Dermis microvascular lymphatic vessel endothelial cell (primary cell): ENCODE measurements at regions not wholly inside any gene's neighbourhood (a gene's known extent, or its start where the extent isn't known, plus 50 kb on each side); places are given as distances from the start of the nearest gene placed in this dataset.
"Not testable (repeated sequence)": the region's sequence is repeated elsewhere in the genome, so short reads cannot be mapped to it uniquely, and the experiment has no call there.

Experiments
- DNase-seq, 2 donors: peaks; one replicate each; pipeline versions ENCODE4 v3.0.0 to v3.0.0-alpha.2; 2010; ENCODE audit warnings: low read depth in 2 of 2

DNA sequence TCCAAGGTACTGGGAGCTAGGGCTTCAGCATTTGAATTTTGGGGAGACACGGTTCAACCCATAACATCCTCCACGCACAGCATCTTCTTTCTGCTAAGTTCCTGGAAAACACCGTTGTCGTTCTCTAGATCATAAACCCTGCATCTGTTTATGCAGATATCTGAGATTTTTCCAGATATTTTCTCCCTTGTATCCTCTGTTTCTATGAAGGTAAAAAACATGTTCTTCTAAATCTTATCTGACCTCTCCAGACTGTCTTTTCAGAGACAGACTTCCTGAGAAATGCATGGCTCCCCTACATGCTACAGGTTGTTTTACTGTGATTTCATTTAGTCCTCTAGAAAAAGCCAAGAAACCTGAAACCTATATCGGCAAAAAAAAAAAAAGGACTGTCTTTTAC, 152.3 kb upstream of the KLF3 start:
- no peak for DNase-seq

- no peak for DNase-seq
Observed at GRCh38 chr4:38512840-38513239, 151.2 kb upstream of the KLF3 start.

DNA sequence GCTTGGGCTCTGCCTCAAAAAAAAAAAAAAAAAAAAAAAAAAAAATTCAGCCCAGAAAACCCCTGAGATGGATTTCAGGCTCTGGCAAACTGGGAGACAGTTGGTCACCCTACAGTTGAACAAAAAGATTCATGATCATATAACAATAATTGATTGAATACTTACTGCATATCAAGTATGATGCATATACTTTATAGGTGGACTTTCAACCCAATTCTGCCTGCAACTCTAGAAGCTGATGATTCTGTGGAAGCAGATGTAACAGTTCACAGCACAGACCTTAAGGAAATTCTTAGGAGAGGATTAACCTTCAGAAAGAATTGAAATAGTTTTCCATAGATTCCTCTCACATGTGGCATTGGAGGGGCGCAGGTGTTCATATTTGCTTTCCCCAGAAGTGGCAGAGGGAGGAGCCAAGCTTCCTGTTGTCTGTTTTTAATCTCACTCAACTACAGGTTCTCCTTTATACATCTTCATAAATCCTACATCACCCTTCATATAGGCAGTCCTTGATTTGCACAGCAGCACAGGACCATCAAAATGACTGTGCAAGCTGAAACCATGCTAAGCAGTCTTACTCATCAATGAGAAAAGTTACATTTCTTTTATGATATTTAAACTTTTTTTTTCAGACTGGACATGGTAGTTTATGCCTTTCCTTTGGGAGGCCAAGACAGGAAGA, 149.4 kb upstream of the KLF3 start:
- no peak for DNase-seq

GRCh38 chr4:38516190-38516589, 147.8 kb upstream of the KLF3 start:
- DNase-seq, result no peak

DNA sequence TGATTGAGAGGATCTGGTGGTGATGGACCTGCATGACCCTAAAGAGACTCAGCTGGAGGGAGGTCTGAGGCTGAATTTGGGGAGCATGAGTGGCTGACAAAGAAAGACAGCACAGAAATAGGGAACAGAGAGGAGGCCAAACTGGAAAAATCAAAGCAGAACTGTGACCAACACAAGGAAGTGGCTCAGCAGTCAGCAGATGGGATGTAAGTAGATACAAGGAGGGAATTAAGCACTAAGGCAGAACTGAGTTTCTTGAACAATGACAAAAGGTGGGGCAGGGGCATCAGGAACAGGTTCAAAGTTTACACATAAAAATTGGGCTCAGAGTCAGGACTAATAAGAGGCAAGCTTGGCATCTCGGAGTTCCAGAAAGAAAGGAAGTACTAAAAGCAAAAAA, 144.3 kb upstream of the KLF3 start:
- DNase-seq, result no peak

GRCh38 chr4:38523054-38523453, 140.9 kb upstream of the KLF3 start:
- no peak for DNase-seq

DNA sequence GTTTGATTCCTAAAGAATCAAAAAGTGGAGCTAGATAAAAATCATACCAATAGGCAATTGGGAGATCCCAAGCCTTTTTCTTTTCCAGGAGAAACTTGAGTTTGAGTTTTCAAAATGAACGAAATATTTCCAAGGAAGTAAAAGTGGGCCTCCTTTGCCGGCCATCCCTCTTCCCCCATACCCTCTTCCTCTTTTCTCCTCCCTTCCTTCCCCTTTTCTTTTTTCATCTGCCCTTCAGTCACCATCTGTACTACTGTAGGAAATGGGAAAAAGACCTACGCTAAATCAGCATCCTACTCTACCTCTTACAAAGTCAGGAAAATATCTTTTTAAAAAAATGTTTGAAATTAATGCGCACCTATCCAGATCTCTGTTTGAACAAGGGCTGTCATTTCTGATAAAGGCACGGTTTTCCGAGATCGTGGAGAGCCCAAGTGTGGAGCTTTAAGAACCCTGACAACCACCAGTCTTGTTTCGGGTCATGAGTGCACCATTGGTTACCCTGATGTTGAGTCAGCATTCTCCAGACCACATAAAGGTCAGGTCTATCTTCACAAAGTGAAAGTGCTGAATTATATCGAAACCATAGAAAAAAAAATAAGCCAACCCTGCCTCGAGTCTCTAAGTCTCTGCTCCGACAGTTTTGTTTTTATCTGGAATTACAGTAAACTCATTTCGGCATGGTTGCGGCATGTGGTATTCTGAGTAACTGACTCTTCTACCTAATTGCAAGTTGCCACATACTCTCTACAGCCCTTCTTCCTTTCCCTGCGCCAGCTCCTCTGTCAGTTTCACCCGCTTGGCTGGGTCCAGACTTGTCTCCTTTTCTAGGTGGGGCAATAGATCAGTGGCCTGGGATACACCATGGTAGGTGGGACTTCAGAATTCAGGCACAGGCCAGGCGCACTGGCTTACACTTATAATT, 140.2 kb upstream of the KLF3 start:
- no peak for DNase-seq

GRCh38 chr4:38526412-38526811, 137.6 kb upstream of the KLF3 start:
- no peak for DNase-seq

GRCh38 chr4:38529189-38530115, 134.5 kb upstream of the KLF3 start:
- DNase-seq, result peak; percentile 60 to 86

GRCh38 chr4:38530486-38530885, 133.5 kb upstream of the KLF3 start:
- no peak for DNase-seq

GRCh38 chr4:38531141-38531727, 132.8 kb upstream of the KLF3 start:
- no peak for DNase-seq

DNA sequence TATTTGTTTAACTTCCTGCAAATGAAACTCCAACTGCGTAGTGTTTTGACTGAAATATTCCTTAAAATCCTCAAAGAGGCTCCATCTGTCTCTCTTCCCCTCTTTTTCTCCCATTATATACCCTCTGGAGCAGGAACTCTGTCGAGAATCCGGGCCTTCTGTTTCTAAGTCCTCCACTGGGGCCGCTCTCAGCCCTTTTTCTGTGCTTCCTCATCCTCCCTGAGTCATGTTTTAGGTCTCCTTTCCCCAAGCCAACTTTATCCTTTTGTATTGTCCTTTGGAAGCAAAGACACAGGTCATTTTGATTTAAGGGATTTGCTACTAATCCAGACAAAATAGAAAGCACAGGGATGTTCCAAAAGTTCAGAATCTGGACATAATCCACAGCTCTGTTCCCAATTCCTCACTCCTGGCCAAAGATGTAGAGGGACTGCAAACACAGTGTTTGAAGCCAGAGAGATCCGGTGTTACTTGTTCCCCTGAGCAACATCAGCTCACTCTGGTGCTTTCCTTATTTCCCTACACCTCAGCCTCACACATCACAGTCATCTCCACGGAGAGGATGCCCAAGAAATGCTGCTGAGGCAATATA, 131.0 kb upstream of the KLF3 start:
- DNase-seq, result no peak

DNA sequence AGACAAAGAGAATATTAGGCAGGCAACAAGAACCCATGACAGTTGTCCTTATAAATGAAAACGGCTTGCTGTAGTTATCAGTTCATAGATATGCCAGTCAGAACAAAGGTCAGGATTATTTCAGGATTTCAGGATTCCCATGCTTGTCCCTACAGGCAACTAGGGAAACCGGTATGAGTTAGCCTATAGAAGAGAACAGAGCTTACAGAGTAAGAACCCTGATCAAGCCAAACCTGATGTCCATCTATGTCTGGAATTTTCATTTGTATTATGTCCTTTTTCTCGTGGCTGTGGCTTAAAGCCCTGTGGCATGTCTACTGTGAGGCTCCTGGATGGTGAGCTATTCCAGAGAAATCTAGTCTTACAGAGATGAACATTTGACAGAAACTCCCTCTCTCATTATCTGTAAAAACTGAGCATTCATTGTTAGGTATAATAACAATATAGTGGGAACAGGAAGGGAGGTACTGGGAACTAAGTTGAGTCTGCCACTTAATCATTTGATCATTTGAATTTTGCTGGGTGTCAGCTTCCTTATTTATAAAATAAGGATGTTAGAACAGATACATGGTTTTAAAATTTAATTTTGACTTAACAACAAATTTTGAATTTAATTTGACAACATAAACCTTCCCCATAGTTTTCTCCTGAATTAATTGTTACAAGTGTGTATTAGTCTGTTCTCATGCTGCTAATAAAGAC, 129.5 kb upstream of the KLF3 start:
- DNase-seq, result no peak

GRCh38 chr4:38535071-38535470, 128.9 kb upstream of the KLF3 start:
- not testable (repeated sequence) for DNase-seq

DNA sequence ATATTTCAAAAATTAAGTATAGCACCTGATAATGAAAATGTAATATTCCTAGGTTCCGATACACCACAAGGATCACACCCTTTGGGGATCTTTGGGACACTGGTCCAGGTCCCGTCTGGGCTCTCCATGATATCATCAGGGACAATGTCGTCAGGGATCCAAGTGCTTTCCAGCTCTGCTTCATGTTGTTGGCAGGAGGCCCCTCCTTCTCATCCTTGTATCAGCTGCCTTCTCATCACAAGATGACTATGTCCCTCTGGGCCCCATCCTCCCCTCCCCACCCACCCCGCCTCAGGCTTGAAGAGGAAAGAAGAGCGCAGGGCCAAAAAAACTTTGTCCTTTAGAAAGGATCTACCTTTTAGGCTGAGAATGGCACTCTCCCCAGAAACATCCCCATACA, 128.3 kb upstream of the KLF3 start:
- DNase-seq, result no peak

DNA sequence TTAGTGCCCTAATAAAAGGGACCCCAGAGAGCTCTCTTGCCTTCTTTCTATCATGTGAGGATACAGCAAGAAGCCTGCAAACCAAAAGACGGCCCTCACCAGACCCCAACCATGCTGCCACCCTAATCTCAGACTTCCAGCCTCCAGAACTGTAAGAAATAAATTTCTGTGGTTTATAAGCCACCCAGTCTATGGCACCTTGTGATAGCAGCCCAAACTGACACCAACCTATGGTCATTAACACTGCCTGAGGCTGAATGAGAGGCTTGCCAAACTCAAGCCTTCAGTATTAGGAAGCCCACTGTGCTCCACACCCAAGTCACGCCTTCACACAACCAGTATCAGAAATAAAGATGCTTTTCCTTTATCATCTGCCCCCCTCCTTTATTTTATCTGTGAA, 127.3 kb upstream of the KLF3 start:
- DNase-seq, result no peak

DNA sequence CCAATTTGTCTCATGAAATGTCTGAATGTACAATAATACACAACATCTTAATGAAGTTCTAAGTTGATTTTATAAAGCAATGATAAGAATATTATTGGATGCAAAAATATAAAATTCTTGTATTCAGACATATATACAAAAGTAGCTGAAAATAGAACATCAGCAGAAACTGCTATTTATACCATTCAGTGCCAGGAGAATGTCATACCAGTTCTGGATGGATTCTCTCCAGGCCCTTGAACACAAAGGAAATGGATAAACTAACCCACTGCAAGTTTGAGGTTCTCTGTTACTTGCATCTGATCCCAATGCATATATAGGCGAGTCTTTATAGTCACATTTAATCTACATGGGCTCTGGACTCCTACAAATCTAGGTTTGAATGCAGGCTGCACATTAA, 126.3 kb upstream of the KLF3 start:
- DNase-seq, result no peak

DNA sequence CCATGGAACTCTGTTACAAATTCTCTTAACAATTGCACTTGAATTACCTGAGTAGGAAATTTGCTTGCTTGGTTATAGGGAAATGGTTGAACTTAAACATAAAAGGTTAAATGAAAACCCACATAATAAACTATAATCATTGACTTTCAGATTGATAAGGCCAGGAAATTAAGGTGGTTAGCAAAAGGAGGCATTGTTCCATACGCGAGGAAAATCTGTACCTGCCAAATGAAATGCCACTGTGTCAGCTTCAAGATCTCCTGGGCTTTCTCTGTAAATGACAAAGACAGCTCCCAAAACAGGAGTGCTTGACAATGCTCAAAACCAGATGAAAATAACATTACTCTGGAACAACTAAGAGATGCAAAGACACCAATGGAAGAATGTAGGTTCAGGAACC, 125.5 kb upstream of the KLF3 start:
- no peak for DNase-seq

DNA sequence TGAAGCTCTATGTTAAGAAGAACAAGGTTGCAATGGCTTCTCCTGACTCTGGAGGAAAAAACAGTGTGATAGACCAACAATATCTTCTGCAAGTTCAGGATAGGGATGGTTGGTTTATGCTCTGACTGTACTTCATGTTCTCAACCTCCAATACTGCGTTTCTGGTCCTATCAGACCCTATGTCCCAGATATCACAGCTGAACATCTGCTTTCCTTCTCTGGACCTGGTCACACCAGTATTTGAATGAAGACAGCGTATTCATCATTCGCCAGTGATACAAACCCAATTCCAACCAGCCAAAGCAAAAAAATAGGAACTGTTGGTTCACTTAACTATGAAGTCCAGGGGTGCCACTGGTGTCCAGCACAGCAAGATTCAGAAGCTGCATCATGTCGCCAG, 124.5 kb upstream of the KLF3 start:
- no peak for DNase-seq

- DNase-seq, result no peak
Observed at GRCh38 chr4:38547052-38547451, 116.9 kb upstream of the KLF3 start.

DNA sequence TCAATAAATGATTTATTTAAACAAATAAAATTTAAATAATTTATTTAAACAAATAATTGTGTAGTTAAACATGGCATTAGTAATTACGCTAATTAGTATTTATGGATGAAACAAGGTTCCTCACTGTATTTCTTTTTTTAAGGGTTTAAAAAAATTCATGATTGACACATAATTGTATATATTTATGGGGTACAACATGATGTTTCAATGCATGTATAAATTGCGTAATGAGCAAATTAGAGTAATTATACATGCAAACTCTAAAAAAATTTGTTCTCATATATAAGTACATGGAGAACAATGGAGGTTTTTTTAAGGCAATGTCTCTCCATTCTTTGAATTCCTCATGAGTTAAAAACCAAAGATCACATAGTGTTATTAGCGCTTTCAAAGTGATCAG, 115.7 kb upstream of the KLF3 start:
- no peak for DNase-seq
